BLaER1 treated with 17β-estradiol and CSF1 and Interleukin-3, amounts not matched to agents 10 nM and 100 nM (cell line): ENCODE measurements at regions not wholly inside any gene's neighbourhood (a gene's known extent, or its start where the extent isn't known, plus 50 kb on each side); places are given as distances from the start of the nearest gene placed in this dataset.

ENCODE experiments used
- H3K27ac ChIP-seq, 11 experiments: shearing (Covaris generic); formaldehyde crosslinking; 2 replicates each; pipeline ENCODE4 v1.8.1; 2022
- H3K27me3 ChIP-seq, 11 experiments: shearing (Covaris generic); formaldehyde crosslinking; 2 replicates each; pipeline ENCODE4 v1.8.1; 2022
- H3K36me3 ChIP-seq, 11 experiments: shearing (Covaris generic); formaldehyde crosslinking; 2 replicates each; pipeline ENCODE4 v1.8.1; 2022
- H3K4me1 ChIP-seq, 10 experiments: shearing (Covaris generic); formaldehyde crosslinking; 2 replicates each; pipeline ENCODE4 v1.8.1; 2022
- H3K4me2 ChIP-seq, 11 experiments: shearing (Covaris generic); formaldehyde crosslinking; 2 replicates each; pipeline ENCODE4 v1.8.1; 2022
- H3K4me3 ChIP-seq, 10 experiments: shearing (Covaris generic); formaldehyde crosslinking; 2 replicates each; pipeline ENCODE4 v1.8.1; 2022
- H3K9ac ChIP-seq, 11 experiments: shearing (Covaris generic); formaldehyde crosslinking; 2 replicates each; pipeline ENCODE4 v1.8.1; 2022
- H3K9me3 ChIP-seq, 11 experiments: shearing (Covaris generic); formaldehyde crosslinking; replicated peaks in 1 of 11; 2 replicates each; pipeline ENCODE4 v1.8.1; 2022
- H4K20me1 ChIP-seq, 11 experiments: shearing (Covaris generic); formaldehyde crosslinking; 2 replicates each; pipeline ENCODE4 v1.8.1; 2022
- Cebpa-rat ChIP-seq, 11 experiments: shearing (Covaris generic); IDR thresholded peaks; 2 replicates each; pipeline ENCODE4 v1.8.1; 2022

DNA sequence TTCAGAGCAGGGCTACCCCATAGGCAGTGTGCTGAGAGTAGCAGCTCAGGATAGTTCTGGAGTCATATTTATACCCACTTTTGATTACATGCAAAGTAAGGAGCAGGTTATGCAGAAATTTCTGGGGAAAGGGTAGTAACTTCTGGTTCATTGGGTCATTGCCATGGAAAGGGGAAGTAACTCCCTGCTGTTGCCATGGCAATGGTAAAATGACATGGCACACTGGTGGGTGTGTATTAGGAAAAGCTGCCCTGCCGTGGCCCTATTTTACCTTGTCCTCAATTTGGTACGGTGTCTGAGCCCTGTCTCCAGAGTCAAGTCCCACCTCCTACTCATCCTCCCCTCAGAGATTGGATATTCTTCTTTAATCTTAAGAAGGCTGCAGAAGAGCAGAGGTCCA, 526.7 kb upstream of the TYRP1 start:
- no peak for TF ChIP-seq Cebpa-rat (IDR thresholded peaks at IDR 0.05)
- Histone ChIP-seq H3K9ac (no peak overlapping the region), H3K4me1 (peaks cover 0 to 14% (median 2%) of the 10 kb centered on the region in 10 experiments; a peak in 9 of 20 replicates), H3K27ac (peak overlapping the region in 1 of 11 experiments; percentile 62; a peak in 1 of 22 replicates), H3K27me3 (no peaks in the 10 kb centered on the region), H3K9me3 (no peaks in the 10 kb centered on the region), H3K4me3 (no peak overlapping the region), H3K36me3 (no peaks in the 10 kb centered on the region), H4K20me1 (no peaks in the 10 kb centered on the region), H3K4me2 (peak overlapping the region in 5 of 11 experiments; percentile 3 to 33 (median 16); a peak in 6 of 22 replicates)

DNA sequence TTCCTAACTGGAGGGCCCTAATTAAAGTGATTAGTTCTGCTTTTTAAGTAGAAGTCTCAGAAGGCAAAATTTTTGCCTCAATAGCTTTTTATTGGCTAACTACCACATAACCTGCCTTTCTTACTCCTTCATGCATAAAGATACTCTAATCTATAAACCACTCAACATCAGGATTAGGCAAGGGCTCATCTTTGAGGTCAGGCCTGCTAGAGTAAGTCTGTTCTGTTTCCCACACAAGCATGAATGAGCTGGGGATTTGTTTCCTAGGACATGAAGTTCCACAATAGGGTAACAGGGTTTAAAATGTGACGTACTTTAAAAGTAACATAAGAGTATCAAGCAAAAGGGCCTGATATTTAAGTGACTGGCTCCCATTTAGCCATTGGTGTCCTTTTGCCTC, 522.7 kb upstream of the TYRP1 start:
- Histone ChIP-seq H3K9me3 (no peaks in the 10 kb centered on the region), H3K27me3 (no peaks in the 10 kb centered on the region), H4K20me1 (no peaks in the 10 kb centered on the region), H3K27ac (no peak overlapping the region), H3K4me2 (no peak overlapping the region), H3K4me1 (peaks cover 0 to 14% (median 2%) of the 10 kb centered on the region in 10 experiments; a peak in 9 of 20 replicates), H3K9ac (no peak overlapping the region), H3K36me3 (no peaks in the 10 kb centered on the region), H3K4me3 (no peak overlapping the region)
- TF ChIP-seq Cebpa-rat (IDR thresholded peaks at IDR 0.05): no peak

DNA sequence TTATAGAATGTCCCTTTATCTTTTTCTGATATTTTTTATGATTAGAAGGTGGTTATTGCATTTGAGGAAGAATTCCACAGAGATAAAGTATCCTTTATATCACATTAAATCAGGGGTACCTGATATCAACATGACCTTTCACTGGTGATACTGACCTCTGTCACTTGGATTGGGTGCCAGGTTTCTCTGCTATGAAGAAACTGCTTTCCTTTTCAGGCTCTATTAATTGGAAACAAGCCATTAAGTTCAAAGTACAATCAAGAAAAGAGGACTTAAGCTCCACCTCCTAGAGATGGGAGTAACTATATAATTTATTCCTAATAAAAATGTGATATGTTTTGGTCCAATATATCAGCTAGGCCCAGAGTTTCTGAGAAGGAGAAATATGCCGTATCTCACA, 514.6 kb upstream of the TYRP1 start:
- H3K4me2 ChIP-seq: no peak overlapping the region
- no peaks in the 10 kb centered on the region for H4K20me1 ChIP-seq
- H3K4me3 ChIP-seq: no peak overlapping the region
- no peak overlapping the region for H3K27ac ChIP-seq
- no peaks in the 10 kb centered on the region for H3K36me3 ChIP-seq
- H3K9ac ChIP-seq: no peak overlapping the region
- H3K9me3 ChIP-seq: no peaks in the 10 kb centered on the region
- no peaks in the 10 kb centered on the region for H3K27me3 ChIP-seq
- no peaks in the 10 kb centered on the region for H3K4me1 ChIP-seq
- no peak for TF ChIP-seq Cebpa-rat (IDR thresholded peaks at IDR 0.05)

DNA sequence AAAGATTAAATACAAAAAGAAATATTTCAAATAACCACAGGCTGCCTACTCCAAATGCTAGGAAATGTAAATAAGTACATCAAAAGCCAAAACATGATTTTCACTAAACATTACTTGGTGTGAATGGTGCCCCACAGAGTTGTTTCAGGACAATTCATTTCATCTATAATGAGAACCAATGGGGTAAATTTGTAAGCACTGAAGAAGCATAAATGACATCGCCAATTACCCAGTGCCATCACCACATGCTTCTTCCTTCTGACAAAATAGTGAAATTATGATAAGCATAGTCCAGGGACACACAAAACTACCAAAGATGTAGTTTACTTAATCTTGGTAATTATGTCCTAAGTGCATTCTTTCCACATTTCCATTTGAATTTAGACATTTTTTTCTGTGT, 510.4 kb upstream of the TYRP1 start:
- Histone ChIP-seq H3K4me2 (no peak overlapping the region), H3K9me3 (no peaks in the 10 kb centered on the region), H3K27ac (no peak overlapping the region), H3K4me1 (no peaks in the 10 kb centered on the region), H4K20me1 (no peaks in the 10 kb centered on the region), H3K27me3 (no peaks in the 10 kb centered on the region), H3K36me3 (no peaks in the 10 kb centered on the region), H3K4me3 (no peak overlapping the region), H3K9ac (no peak overlapping the region)
- no peak for TF ChIP-seq Cebpa-rat (IDR thresholded peaks at IDR 0.05)

DNA sequence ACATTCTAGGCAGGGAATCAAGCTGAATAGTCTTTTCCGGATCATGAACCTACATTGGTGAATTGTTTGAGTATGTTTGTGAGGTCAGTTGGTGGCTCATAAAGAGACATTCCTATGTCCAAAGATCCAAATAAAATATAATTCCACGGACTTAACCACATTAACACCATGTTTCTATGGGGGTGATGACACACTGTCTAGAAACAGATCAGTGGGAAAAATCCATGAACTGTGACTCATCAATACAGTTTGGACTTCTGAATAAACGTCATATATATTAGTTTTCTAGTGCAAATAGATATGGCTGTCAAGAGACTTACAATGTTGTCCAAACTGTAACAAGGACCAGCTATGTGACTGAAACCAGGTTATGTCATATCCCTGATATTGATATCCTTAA, 509.9 kb upstream of the TYRP1 start:
- Histone ChIP-seq H4K20me1 (no peaks in the 10 kb centered on the region), H3K27ac (no peak overlapping the region), H3K4me1 (no peaks in the 10 kb centered on the region), H3K36me3 (no peaks in the 10 kb centered on the region), H3K9ac (no peak overlapping the region), H3K9me3 (no peaks in the 10 kb centered on the region), H3K4me3 (no peak overlapping the region), H3K27me3 (no peaks in the 10 kb centered on the region), H3K4me2 (no peak overlapping the region)
- no peak for TF ChIP-seq Cebpa-rat (IDR thresholded peaks at IDR 0.05)

DNA sequence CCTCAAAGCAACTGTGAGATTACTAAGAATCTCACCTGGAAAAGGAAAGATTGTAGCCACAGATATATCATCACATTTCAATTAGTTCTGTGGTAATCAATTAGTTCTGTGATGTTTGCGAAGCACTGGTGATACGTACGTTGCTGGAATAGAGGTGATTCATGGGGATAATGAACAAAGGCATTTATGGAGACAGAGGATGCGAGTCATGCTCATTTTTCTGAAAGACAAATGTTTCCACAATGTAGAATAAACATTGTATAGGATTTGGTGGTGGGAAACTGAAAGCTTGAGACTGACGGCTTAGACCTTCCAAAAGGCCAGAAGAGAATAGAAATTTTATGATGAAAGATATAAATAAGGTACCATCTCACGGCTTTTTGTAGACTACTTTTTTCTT, 507.3 kb upstream of the TYRP1 start:
- Histone ChIP-seq H3K4me1 (no peaks in the 10 kb centered on the region), H3K27me3 (no peaks in the 10 kb centered on the region), H3K4me2 (no peak overlapping the region), H3K27ac (no peak overlapping the region), H3K36me3 (no peaks in the 10 kb centered on the region), H3K9me3 (no peaks in the 10 kb centered on the region), H3K4me3 (no peak overlapping the region), H3K9ac (no peak overlapping the region), H4K20me1 (no peaks in the 10 kb centered on the region)
- TF ChIP-seq Cebpa-rat (IDR thresholded peaks at IDR 0.05): no peak

DNA sequence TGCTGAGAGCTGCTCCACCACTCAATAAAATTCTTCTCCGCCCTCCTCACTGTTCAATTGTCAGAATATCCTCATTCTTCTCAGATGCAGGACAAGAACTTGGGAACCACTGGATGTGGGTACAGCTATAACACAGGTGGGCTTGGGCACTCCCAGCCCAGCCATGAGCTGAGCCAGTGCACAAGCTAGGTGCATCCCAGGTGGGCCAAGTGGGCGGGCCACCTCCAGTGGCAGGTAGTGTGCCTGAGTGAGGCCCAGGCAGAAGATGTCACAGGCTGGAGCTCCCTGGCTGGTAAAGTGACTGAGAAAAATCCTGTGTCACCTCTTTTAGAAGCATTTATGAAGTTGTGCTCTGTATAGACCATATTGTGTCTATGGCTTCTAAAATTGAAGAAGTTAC, 501.6 kb upstream of the TYRP1 start:
- no peaks in the 10 kb centered on the region for H3K9me3 ChIP-seq
- H4K20me1 ChIP-seq: no peaks in the 10 kb centered on the region
- no peak for TF ChIP-seq Cebpa-rat (IDR thresholded peaks at IDR 0.05)
- H3K36me3 ChIP-seq: no peaks in the 10 kb centered on the region
- H3K4me1 ChIP-seq: no peaks in the 10 kb centered on the region
- H3K9ac ChIP-seq: no peak overlapping the region
- H3K27me3 ChIP-seq: no peaks in the 10 kb centered on the region
- H3K4me3 ChIP-seq: no peak overlapping the region
- H3K4me2 ChIP-seq: no peak overlapping the region
- H3K27ac ChIP-seq: no peak overlapping the region

DNA sequence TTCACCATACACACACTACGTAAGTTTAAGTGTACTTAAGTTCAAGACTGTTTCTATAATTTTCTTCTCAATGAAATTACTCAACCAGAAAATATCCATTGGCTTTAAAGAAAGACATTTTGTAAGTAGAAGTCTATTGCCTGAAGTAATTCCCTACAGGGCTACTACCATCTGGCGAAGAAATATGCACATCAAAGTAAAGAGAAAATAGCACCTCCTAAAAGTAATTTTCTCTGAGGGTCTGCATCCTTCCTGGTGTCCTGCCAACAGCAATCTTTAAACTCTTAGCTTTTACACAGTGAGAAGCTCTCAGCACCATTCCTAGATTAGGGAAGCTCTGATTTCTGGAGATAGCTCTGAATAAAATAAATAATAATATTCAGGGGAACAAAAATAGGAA, 498.5 kb upstream of the TYRP1 start:
- Histone ChIP-seq H3K4me2 (no peak overlapping the region), H3K4me3 (no peak overlapping the region), H4K20me1 (no peaks in the 10 kb centered on the region), H3K9me3 (no peaks in the 10 kb centered on the region), H3K27ac (no peak overlapping the region), H3K4me1 (no peaks in the 10 kb centered on the region), H3K36me3 (no peaks in the 10 kb centered on the region), H3K27me3 (no peaks in the 10 kb centered on the region), H3K9ac (no peak overlapping the region)
- no peak for TF ChIP-seq Cebpa-rat (IDR thresholded peaks at IDR 0.05)

DNA sequence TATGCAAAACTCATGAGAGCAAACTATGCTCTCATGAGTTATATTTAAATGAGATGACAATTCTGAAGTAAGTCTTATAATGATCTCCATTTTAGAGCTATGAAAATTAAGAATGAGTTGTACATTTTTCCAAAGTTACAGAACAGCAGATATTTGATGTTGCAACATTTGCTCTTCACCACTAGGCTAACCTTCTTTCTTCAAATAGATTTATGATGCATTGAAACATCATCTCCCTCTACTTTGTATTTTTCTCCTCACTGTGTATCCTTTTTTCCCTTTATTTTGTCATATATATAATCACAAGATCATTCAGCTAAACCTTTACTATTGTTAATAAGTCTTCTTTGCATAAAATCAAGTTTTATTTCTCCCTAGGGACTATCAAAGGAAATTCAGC, 497.7 kb upstream of the TYRP1 start:
- H4K20me1 ChIP-seq: no peaks in the 10 kb centered on the region
- no peak overlapping the region for H3K4me3 ChIP-seq
- H3K4me2 ChIP-seq: no peak overlapping the region
- no peaks in the 10 kb centered on the region for H3K27me3 ChIP-seq
- H3K4me1 ChIP-seq: no peaks in the 10 kb centered on the region
- H3K27ac ChIP-seq: no peak overlapping the region
- no peak overlapping the region for H3K9ac ChIP-seq
- no peak for TF ChIP-seq Cebpa-rat (IDR thresholded peaks at IDR 0.05)
- no peaks in the 10 kb centered on the region for H3K36me3 ChIP-seq
- no peaks in the 10 kb centered on the region for H3K9me3 ChIP-seq

DNA sequence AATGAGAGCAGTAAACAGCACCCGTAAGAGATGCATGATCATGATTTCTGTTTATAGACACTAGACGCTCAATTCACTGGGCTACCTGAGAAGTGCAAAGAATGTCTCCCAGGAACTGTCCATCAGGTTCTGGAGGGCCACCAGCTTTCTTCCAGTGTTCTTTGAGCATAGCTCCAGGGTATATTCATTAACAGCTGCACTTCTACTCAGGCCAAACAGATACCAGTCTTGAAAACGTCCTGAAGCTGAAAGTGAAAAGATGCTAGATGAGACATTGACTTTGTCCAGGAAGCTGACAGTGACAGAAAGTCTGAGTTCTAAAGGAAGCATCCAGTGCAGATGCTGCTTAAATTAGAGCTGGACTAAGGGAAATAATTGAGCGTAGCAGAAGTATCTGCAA, 488.7 kb upstream of the TYRP1 start:
- Histone ChIP-seq H3K4me1 (no peaks in the 10 kb centered on the region), H3K9ac (no peak overlapping the region), H3K9me3 (no peaks in the 10 kb centered on the region), H3K27me3 (no peaks in the 10 kb centered on the region), H4K20me1 (no peaks in the 10 kb centered on the region), H3K36me3 (no peaks in the 10 kb centered on the region), H3K27ac (no peak overlapping the region), H3K4me3 (no peak overlapping the region), H3K4me2 (no peak overlapping the region)
- TF ChIP-seq Cebpa-rat (IDR thresholded peaks at IDR 0.05): no peak

DNA sequence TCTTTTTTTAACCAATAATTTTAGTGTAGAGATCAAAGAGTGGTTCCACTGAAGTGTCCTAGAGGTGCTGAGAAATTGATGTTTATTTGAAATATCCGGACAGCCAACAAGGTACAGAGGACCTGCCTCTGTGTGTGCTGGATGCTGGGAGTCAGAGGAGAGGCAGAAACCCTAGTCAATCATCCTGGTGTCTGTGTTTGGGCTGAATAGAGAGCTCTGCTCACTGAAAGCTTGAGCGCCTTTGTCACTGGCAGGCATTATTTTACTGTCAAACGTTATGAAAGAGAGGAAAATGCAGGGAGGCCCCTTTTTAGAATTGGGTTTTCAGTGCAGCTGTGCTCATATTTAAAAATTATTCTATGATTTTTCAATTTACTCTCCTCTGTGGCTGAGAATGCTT, 480.3 kb upstream of the TYRP1 start:
- H3K9ac ChIP-seq: no peak overlapping the region
- H3K27me3 ChIP-seq: no peaks in the 10 kb centered on the region
- H3K36me3 ChIP-seq: no peaks in the 10 kb centered on the region
- H3K4me3 ChIP-seq: no peak overlapping the region
- H3K27ac ChIP-seq: no peak overlapping the region
- no peak overlapping the region for H3K4me2 ChIP-seq
- no peaks in the 10 kb centered on the region for H4K20me1 ChIP-seq
- TF ChIP-seq Cebpa-rat (IDR thresholded peaks at IDR 0.05): no peak
- H3K9me3 ChIP-seq: no peaks in the 10 kb centered on the region
- H3K4me1 ChIP-seq: no peaks in the 10 kb centered on the region
